NCI-H2171 treated with DMSO at 0.1 percent for 48 hours (cell line): ENCODE measurements at regions not wholly inside any gene's neighbourhood (a gene's known extent, or its start where the extent isn't known, plus 50 kb on each side); places are given as distances from the start of the nearest gene placed in this dataset.

ENCODE experiments used
- DNase-seq: peaks from one replicate; lab custom pipeline; 2025; lab: John Stamatoyannopoulos, UW

DNA sequence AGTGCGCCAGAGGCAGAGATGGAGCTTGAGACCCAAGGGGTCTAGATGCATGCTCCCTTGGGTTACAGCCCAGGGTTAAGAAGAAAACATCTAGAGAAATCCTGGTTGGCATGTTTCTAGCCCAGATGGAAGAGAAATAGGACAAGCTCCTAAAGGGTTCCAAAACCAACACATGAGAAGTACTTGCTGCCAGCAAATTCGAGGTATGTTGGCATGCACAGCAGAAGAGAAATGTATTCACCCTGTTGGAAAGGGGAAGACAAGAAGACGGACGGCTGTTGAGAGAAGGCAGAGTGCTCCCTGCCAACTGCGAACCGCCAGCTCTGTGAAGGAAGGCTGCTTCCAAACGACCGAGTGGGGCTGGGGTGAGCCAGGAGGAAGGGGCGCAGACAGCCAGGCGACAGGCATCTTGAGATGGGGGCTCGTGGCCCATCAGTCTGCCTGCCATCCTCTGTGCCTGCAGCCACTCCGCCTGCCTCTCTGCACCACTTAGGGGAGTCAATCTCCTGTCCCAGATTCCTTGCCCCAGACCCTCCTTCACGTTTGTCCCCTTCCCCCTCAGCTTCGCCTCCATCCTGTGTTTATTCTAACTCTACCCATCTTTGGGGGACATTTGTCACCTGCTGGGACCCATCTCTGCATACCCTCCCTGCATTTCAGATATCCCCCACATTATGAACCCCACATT is 249.2 kb downstream of the CDC5L start:
- DNase-seq: no peak

DNA sequence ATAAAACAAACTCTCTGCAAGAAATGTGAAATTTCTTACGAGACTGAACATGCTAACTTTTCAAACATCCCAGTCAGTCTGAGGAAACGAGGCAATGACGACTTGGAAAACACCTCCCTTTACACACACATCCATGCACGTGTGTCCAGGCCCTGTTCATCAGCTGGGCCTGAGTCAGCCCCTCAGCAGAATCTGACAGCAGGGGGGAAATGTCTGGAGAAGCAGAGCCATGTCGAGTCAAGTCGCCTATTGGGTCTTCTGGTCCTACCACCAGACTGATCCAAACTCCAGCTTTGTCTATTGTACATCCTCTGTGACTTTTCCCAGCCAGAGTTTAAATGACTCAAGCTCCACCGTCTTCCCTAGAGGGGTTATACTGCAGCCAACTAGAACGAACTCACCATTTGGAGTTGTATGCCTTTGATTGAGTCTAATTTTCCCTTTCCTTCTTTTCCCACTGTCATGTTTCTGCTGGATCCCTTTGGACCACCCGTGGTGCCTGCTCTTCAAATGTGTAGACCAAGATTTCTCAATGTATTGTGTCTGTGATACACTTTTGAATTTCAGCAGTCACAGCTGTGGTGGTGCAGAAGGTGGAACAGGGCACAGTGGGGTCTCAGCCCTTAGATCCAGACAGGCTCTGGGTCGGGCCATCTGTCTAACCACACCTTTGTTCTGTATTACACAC is 254.0 kb downstream of the CDC5L start:
- no peak for DNase-seq

DNA sequence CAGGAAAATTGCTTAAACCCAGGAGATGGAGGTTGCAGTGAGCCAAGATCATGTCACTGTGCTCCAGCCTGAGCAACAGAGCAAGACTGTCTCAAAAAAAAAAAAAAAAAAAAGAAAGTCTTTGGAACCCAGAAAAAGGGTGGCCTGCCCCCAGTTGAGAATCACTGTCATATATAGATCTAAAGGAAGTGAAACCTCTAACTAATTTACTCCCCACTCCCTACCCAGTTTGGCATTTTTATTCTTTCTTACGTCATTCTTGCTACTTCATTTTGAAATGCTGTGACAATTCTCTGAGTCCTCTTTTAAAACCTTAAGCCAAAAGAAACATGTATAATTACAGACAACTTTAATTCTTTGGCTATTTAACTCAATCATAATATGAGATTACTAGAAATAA is 254.8 kb downstream of the CDC5L start:
- no peak for DNase-seq

DNA sequence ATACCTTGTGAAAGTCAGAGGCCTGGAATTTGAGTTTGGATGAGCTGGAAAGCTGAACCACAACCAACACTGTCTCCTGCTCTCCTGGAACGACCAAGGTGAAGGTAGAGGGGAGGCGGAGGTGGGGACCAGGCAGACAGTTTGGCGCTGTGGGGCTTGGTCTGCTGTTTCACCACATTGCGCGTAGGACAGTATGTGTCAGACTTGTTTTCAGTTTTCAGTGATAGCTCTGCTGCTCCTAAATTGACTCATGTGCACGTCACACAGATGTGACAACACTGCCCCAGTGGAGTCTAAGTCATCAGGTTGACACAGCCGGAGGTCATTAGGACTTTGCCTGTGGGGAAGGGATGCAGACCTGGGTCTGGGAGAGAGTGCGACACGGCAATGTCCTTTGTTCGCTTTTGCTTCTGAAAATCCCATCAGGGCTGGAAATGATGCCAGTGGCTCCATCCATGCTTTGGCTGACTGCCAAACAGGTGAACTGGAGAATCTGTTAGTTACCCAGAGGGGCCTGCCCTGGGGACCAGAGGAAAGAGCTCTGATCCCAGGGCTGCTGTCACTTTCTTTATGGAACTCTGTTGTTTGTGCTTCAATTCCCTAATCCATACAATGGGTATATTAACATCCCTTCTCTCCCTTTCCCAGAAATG is 255.5 kb downstream of the CDC5L start:
- DNase-seq: peak; percentile 50

DNA sequence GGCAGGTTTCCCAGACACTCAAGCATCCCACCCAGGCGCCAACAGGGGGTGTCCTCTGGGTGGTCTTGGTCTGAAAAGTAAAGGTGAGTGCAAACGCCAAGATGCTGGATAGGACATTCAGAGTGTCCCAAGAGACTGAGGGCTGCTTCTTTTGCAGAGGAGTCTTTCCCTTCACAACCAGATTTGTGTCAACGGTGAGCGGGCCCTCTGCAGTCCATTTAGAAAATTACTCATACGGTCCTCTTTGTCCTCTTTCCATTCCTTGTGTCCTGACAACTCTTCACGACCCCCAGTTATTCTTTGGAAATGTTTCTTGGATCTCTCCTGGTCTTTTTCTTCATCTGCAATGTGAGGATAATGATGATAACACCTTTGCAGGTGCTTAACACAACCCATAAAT is 257.8 kb downstream of the CDC5L start:
- no peak for DNase-seq

DNA sequence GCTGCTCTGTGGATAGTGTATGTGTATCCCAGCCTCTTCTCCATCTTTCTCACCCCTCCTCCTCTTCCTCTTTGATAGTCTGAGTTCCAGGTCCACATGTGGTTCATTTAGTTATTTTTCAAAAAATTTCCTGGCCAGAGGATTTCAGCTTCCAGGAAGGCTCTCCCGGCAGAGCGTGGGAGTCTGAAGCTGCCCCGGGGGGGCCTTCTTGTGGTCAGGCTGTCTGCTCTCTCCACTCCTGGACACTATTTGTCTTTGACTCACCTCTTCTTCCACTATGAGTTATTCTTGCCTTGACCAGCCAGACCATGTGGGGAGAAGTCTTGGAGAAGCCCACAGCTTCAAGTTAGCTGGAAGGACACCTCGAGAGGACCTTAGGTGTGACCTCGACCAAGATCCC is 258.8 kb downstream of the CDC5L start:
- DNase-seq: no peak

DNA sequence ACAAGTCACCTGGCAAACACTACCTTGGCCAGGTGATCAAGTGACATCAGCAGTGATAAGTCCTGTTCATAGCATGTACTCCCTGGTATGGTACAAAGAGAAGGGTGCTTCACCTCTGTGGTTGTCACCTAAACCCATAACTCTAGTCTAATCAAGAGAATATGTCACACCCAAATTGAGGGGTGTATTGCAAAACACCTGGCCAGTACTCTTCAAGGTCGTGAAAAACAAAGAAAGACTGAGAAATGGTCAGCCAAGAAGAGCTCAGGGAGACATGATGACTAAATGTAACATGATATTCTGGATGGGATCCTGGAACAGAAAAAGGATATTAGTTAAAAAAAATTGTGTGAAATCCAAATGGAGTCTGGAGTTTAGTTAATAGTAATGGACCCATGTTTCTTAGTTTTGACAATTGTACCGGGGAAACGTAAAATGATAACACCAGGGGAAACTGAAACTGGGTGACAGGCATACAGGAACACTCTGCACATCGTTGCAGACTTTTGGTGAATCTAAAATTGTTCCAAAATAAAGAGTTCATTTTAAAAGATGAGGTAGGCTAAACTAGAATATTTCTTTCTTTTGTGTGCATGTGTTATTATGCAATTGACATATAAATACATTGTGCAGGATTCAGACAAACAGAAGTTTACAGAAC is 262.0 kb downstream of the CDC5L start:
- DNase-seq: no peak

DNA sequence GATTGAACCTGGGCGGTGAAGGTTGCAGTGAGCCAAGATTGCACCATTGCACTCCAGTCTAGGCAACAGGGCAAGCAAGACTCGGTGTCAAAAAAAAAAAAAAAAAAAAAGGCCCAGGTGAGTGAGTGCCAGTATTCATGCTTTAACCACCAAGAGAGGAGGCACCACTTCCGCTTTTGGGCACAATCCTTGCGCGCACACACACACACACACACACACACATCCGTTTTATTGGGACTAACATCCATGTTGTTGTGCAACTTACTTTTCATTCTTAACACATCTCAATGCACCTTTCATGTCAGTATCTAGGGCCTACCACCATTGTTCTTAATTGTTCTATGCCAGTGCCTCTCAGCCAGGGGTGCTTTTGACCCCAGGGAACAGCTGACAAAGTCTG is 263.0 kb downstream of the CDC5L start:
- DNase-seq: no peak

DNA sequence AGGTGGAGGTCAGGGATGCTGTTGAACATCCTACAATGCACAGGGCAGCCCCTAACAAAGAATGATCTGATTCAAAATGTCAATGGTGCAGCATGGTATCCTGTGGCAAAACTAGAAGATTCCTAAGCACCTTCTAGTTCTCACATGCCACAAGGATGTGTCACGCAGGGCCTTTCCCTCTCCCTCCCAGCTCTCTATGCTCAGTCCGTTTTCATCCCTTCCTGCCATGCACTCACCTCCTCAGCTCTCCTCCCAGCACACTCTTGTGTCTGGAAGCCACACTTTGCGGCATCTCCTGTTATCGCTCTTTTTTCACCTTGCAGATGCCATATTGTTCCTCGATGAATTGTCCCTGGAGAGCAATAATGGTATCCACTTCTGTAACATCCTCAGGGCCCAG is 263.4 kb downstream of the CDC5L start:
- DNase-seq: peak; percentile 10

DNA sequence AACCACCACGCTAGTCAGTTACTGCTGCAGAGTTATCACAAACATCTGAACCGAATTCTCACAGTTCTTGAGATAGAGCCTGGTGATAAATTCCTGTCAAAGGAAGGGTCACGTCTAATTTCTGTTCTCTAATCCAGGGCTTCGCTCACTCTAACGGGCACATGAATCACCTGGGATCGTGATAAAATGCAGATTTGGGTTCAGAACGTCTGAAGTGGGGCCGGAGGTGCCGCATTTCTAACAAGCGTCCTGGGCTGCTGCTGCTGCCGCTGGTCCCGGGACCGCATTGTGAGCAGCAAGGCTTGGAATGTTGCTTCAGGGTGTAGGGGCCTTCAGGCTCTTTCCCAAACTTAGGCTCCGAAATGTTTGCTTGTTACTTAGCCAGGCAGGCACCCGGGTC is 264.1 kb downstream of the CDC5L start:
- no peak for DNase-seq

DNA sequence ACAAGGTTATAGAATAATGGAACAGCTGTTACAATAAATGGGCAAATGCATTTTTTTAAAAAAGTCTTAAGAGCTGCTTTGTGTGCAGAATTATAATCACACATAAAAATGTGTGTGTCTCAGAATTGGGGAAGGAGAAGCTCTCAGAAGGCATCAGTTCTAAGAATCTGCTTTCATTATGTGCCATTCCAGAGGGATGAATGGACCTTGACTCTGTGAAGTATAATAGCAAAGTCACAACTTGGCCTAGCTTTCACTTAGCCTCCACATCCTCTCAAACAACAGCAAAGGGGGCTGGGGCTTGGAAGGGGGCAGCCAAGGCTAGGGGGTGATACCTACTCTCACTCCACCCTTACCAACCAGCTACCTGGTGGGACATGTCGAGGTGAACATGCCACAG is 265.0 kb downstream of the CDC5L start:
- DNase-seq: no peak

DNA sequence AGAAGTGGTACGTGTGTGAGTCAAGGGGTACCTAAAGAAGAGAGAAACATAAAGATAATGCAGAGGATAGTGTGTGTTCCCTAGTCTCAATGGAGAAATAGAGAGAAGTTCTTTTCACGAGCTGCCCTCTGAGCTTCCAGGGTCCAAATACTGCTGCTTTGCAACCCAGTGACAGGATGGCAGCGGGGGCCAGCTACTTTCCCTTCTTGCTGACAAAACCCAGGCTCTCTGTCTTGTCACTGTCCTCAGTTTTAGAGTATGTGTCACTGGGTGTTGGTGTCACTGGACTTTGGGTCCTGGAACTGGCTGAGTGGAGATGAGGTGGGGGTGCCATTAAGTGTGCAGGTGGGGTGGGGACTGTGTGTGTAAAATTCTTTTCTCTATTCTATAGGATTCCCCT is 265.6 kb downstream of the CDC5L start:
- DNase-seq: no peak

DNA sequence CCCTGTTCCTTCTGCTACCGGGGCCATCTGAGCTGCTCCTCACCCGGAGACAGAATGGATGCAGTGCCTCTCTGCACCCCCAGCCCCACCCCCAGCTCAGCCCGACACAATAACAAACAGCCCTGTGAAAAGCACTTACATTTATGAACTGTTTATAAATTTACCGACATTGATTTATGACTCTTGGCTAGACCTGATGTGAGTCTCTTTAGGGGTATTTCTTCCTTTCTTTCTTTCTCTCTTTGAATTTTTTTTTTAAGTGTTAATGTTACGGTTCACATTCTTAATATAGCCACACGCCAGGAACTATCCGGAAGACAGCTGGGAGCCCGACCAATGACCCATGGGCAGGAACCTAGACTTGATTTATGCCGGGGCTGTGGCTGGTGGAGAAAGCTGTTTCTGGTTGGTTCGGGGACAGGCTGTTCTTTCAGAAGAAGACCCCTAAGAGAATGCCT is 266.3 kb downstream of the CDC5L start:
- DNase-seq: no peak

DNA sequence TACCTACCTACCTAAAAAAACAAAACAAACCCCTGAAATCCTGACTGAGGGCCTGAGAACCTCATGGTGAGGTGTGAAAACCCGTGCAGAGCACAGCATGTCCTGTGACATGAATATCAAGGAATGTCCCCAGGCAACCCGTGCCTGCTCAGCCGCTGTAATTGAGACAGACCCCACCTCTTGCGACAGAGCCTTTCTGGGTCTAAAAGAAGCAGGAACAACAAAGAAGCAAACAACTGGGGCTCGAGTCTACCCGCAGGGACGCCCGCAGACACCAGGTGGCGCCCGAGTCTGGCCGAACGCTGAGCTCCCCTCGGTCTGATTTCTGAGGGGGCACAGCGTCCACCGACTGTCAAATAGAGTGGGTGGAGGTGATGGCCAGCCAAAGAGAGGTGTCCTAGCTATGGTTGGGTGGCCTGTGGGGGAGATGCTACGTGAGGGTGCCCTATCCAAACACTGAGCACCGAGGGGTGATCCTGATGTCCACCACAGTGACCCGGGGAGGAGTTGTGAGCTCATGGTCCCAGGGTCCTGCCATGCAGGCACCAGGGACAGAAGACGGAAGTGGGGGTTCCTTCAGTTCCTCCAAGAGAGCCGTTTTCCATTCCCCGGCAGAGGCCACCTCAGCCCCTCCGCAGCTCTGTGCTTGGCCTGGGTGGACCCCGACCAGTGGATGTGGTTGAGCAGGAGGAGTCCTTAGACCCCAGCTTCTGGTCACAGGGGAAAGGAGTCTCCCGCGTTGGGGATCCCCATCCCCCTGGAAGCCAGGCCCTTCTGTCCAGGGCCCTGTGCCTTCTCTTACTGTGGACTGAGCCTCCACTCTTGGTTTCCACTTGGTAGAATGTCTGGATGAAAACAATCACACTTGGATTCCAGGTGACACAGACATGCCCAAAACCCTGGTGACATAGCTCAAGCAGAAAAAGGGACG is 268.2 kb downstream of the CDC5L start:
- DNase-seq: peak; percentile 45

DNA sequence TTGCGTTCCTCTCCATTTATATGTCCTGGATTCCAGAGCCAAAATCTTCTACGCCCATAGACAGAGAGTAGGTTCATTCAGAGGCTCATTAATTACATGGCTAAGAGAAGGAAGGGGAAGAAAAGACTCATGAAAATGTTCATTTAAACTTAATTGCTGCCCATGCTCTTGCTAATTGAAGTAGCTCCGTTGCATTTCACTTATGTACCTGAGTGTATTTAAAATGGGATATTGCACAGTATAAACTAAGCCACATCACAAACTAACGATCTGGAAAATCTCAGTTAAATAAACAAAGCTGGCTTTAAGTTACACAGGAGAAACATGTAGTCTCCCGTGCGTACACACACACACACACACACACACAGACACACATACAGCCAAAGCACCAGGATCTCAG is 269.2 kb downstream of the CDC5L start:
- DNase-seq: no peak

DNA sequence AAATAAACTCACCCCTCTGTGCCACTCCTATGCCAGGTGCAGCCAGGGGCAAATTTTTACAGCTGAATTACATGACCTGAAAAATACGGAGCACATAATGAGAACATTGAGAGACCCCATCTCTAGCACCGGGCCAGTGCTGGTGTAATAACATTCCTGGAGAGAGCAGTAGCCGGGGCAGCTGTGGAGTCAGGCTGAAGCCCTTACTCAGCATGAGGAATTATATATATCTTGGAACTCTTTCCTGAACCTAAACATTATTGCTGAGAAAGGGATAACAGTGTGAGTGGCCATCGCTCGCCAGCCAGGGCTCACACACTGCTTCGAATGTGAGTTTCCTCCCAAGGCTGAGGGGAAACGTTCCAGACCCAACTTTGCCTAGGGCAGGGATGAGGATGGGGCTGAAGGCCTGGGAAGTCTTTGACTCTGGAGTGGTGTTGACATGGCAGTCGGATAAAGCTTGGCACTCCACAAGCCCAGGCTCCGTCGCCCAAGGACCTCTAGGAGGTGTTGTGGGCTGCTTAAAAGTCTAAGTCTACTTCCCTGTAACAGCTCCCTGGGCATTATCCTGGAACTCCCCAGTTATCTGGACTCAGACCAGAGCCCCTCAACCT is 269.8 kb downstream of the CDC5L start:
- no peak for DNase-seq

DNA sequence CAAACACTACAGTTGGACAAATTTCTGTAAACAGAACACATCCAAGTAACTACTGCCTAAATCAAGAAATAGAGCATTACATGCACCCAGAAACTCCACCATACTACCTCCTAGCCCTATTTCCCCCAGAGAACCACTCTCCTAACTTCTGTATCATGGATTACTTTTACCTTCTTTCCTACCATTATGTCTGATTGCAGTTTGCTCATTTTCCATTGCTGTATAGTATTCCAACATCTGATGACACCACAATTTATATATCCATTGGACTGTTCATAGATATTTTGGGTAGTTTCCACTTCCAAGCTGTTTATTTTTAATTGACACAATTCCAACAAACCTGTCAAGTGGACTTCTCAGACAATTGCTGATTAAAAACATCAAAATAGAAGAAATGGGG is 271.1 kb downstream of the CDC5L start:
- DNase-seq: no peak

DNA sequence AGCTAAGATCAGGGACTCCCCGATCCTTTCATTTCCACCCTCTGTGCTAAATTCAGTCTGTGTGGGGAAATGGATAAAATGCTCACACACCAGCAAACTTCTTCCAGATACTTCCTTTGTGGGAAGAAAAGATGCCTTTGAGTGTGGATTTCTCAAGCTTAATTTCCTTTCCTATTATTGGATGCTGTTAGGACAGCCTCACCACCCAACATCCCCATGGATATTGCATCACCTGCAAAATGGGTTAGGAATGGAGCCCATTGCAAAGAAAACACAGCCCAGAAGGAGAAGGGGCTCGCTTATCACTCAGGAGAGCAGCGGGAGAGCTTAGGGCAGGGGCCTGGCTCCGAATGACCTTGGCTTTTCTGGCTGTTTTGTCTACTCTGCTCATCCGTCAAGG is 272.2 kb downstream of the CDC5L start:
- DNase-seq: no peak

DNA sequence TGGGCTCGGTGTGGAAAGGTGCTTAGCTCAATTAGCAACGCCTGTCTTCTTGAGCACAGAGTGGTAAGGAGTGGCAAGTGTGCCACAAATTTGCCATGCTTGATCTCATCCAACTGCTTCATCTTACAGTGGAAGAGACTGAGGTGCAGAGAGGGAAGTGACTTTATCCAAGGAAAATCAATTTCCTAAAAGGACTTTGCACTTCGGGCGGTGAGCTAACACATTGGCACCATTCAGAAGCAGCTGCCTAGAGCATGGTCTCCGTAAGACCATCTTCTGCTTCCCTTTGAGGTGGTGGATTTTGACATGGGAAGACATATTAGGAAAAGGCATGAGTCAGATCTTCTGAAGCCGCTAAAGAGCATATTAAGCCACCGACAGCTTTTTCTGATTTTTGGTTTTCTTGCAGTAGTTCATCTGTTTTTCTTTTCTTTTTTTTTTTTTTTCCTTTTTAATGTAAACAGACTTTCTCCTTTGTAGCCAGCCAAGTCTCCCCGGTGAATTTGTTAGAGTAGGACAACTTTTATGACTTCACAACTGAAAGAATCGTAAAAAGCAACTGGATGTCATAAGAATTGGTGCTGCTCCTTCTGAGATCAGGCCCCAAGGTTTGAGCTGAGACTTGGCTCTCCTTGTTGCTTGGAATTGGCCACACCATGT is 273.2 kb downstream of the CDC5L start:
- no peak for DNase-seq

DNA sequence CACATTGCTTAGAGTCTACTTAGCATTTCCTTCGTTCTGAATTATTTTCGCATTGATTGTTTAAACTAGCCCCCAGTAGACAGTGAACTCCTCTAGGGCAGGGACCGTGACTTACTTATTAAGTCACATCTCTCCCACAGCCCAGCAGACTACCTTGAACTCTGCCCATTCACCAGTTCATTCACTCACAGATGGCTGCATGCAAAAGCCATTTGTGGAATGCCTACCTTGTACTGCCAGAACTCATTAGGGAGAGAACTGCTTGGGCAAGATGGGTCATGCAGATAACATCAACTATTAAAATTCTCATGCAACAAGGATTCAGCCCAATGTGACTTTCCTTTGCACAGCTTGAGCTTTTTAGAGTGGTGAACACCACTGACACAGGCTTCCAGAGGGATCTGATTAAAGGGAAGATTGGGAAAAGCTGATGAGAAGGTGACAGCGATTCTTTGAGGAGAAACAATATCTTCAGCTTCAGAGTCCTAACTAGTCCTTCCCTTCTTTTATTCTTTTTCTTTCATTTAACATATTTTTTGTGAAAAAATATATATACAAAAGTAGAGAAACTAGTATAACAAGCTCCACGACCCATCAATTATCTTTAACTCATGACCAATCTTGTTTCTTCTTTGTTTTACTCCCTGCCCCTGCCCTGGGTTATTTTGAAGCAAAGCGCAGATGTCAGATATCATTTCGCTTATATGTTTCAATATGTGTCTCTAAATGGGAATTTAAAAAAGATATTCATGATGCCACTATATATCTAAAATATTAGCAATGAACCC is 273.9 kb downstream of the CDC5L start:
- no peak for DNase-seq
